ENCODE measurements at regions not wholly inside any gene's neighbourhood (a gene's known extent, or its start where the extent isn't known, plus 50 kb on each side); places are given as distances from the start of the nearest gene placed in this dataset.

- Histone ChIP-seq H3K36me3 (ENCODE audit: control insufficient read depth, insufficient read depth, low read length) (peaks cover 5% of the 10 kb centered on the region), H3K27ac (ENCODE audit: low read depth, low read length) (no peak overlapping the region), H3K4me3 (ENCODE audit: low read depth, low read length) (no peak overlapping the region), H3K4me1 (ENCODE audit: control insufficient read depth, insufficient read depth, low read length) (peaks cover 18% of the 10 kb centered on the region), H3K27me3 (ENCODE audit: control insufficient read depth, insufficient read depth, low read length) (no peaks in the 10 kb centered on the region), H3K9me3 (ENCODE audit: control insufficient read depth, insufficient read depth, low read length) (no peaks in the 10 kb centered on the region)
- 90% methylated on average over 6 of the region's 9 CpGs for WGBS (ENCODE audit: insufficient coverage)
- no peak for DNase-seq (ENCODE audit: low read depth in 4 of 6, low spot score in 6 of 6)
These were observed 63.5 kb upstream of the WIPF1 start for GRCh38 chr2:174660984-174661675.

GRCh38 chr2:174659069-174659900 is 61.7 kb upstream of the WIPF1 start:
- WGBS (ENCODE audit: insufficient coverage): 93% methylated on average over 6 of the region's 7 CpGs
- no peak for DNase-seq (ENCODE audit: low read depth in 4 of 6, low spot score in 6 of 6)
- peaks cover 15% of the 10 kb centered on the region for H3K4me1 ChIP-seq (ENCODE audit: control insufficient read depth, insufficient read depth, low read length)

DNA sequence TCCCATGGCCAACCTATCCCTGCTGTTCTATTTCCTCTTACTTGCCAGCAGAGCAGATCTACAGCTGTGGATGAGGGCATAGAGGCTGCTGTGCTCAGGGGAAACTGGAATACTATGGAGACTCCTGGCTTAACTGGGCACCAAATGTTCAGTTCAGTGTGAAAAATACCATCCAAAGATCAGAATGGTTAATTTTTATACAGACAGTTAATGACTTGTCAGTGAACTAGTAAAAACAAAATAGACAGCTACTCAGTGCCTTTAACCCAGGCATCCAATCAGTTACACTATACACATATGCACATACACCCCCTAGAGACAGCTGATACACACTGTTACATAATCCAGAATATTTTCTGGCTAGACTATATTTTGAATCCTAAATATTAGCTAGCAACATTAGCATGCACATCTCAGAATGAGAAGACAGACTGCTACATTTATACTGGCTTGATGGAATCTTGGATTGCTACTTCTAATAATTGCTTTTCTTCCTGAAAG is 59.1 kb upstream of the WIPF1 start:
- Histone ChIP-seq H3K36me3 (ENCODE audit: control insufficient read depth, insufficient read depth, low read length) (peaks cover 5% of the 10 kb centered on the region), H3K4me1 (ENCODE audit: control insufficient read depth, insufficient read depth, low read length) (peaks cover 5% of the 10 kb centered on the region), H3K27ac (ENCODE audit: low read depth, low read length) (no peak overlapping the region), H3K9me3 (ENCODE audit: control insufficient read depth, insufficient read depth, low read length) (peaks cover 2% of the 10 kb centered on the region), H3K27me3 (ENCODE audit: control insufficient read depth, insufficient read depth, low read length) (no peaks in the 10 kb centered on the region), H3K4me3 (ENCODE audit: low read depth, low read length) (no peak overlapping the region)
- DNase-seq (ENCODE audit: low read depth in 4 of 6, low spot score in 6 of 6): no peak

More at GRCh38 chr2:174659069-174659900, 61.7 kb upstream of the WIPF1 start:
- H3K4me3 ChIP-seq (ENCODE audit: low read depth, low read length): no peak overlapping the region
- H3K27me3 ChIP-seq (ENCODE audit: control insufficient read depth, insufficient read depth, low read length): no peaks in the 10 kb centered on the region
- H3K27ac ChIP-seq (ENCODE audit: low read depth, low read length): no peak overlapping the region
- peaks cover 2% of the 10 kb centered on the region for H3K9me3 ChIP-seq (ENCODE audit: control insufficient read depth, insufficient read depth, low read length)
- H3K36me3 ChIP-seq (ENCODE audit: control insufficient read depth, insufficient read depth, low read length): peaks cover 5% of the 10 kb centered on the region

DNA sequence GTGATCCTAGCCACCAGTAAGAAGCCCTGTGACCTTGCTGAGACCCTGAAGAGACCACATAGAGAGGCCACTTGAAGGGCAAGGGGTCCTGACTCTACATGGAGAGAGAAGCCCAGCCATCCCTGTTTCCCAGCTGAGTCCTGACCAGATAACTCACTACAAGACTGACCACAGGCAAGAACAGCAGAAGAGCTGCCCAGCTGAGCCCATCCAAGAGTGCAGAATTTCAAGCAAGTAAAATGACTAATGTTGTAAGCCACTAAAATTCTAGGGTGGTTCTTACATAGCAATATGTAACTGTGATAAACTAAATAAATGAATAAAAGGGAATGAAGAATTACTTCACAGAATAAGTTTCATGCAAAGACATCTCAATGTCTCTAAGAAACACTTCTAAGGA is 58.4 kb upstream of the WIPF1 start:
- DNase-seq (ENCODE audit: low read depth in 4 of 6, low spot score in 6 of 6): no peak
- H3K4me1 ChIP-seq (ENCODE audit: control insufficient read depth, insufficient read depth, low read length): peaks cover 2% of the 10 kb centered on the region
- H3K4me3 ChIP-seq (ENCODE audit: low read depth, low read length): no peak overlapping the region
- no peaks in the 10 kb centered on the region for H3K27me3 ChIP-seq (ENCODE audit: control insufficient read depth, insufficient read depth, low read length)
- peaks cover 2% of the 10 kb centered on the region for H3K9me3 ChIP-seq (ENCODE audit: control insufficient read depth, insufficient read depth, low read length)
- peaks cover 2% of the 10 kb centered on the region for H3K36me3 ChIP-seq (ENCODE audit: control insufficient read depth, insufficient read depth, low read length)
- H3K27ac ChIP-seq (ENCODE audit: low read depth, low read length): no peak overlapping the region

GRCh38 chr2:174654419-174654941 is 56.9 kb upstream of the WIPF1 start:
- no peak for DNase-seq (ENCODE audit: low read depth in 4 of 6, low spot score in 6 of 6)
- Histone ChIP-seq H3K4me1 (ENCODE audit: control insufficient read depth, insufficient read depth, low read length) (no peaks in the 10 kb centered on the region), H3K9me3 (ENCODE audit: control insufficient read depth, insufficient read depth, low read length) (peaks cover 2% of the 10 kb centered on the region), H3K27me3 (ENCODE audit: control insufficient read depth, insufficient read depth, low read length) (no peaks in the 10 kb centered on the region), H3K27ac (ENCODE audit: low read depth, low read length) (peak overlapping the region; percentile 49), H3K36me3 (ENCODE audit: control insufficient read depth, insufficient read depth, low read length) (no peaks in the 10 kb centered on the region), H3K4me3 (ENCODE audit: low read depth, low read length) (no peak overlapping the region)
- 94% methylated on average over 3 of the region's 4 CpGs for WGBS (ENCODE audit: insufficient coverage)

GRCh38 chr2:174648896-174649295 is 51.3 kb upstream of the WIPF1 start:
- Histone ChIP-seq H3K4me1 (ENCODE audit: control insufficient read depth, insufficient read depth, low read length) (no peaks in the 10 kb centered on the region), H3K4me3 (ENCODE audit: low read depth, low read length) (no peak overlapping the region), H3K36me3 (ENCODE audit: control insufficient read depth, insufficient read depth, low read length) (no peaks in the 10 kb centered on the region), H3K9me3 (ENCODE audit: control insufficient read depth, insufficient read depth, low read length) (peaks cover 6% of the 10 kb centered on the region), H3K27ac (ENCODE audit: low read depth, low read length) (no peak overlapping the region), H3K27me3 (ENCODE audit: control insufficient read depth, insufficient read depth, low read length) (no peaks in the 10 kb centered on the region)
- WGBS (ENCODE audit: insufficient coverage): 100% methylated on average over 2 of the region's 4 CpGs
- no peak for DNase-seq (ENCODE audit: low read depth in 4 of 6, low spot score in 6 of 6)
